PC-3 (cell line): ENCODE measurements at regions not wholly inside any gene's neighbourhood (a gene's known extent, or its start where the extent isn't known, plus 50 kb on each side); places are given as distances from the start of the nearest gene placed in this dataset.

Experiments used
- ATAC-seq: fragments of 200-7000 bp; cut with Tn5 transposase; 2 replicates; pipeline ENCODE4 v1.9.1; 2020; ENCODE audit warnings: mild to moderate bottlenecking, moderate library complexity
- BruUV-seq: library from RNA; stranded (reverse); fragments of 400-500 nt; replicated peaks from 2 replicates; lab custom pipeline; 2021; lab: Mats Ljungman, UMichigan
- CTCF ChIA-PET: fragments of 300-600 bp; sonication (Branson Sonifier 250); formaldehyde crosslinking; loops from one replicate; lab custom pipeline; 2022; ENCODE audit warnings: antibody characterized with exemption; lab: Charles Lee
- POLR2A ChIA-PET: fragments of 300-600 bp; sonication (Branson Sonifier 250); formaldehyde crosslinking; loops from one replicate; lab custom pipeline; 2022; ENCODE audit warnings: antibody characterized with exemption; ENCODE audit not compliant: unreplicated experiment; lab: Charles Lee
- DNase-seq: peaks from one replicate; pipeline ENCODE4 v3.0.0-alpha.2; 2015
- H2AFZ ChIP-seq: fragments of 300-600 bp; sonication (generic); 2 replicates; pipeline ENCODE4 v1.6.0; 2016; ENCODE audit warnings: antibody characterized with exemption, low read length
- H3F3A ChIP-seq: fragments of 300-600 bp; sonication (generic); one replicate; pipeline ENCODE4 v1.6.0; 2017; ENCODE audit warnings: antibody characterized with exemption, low read length, control low read depth, mild to moderate bottlenecking; ENCODE audit not compliant: unreplicated experiment
- H3K27ac ChIP-seq: fragments of 300-600 bp; sonication (generic); 2 replicates; pipeline ENCODE4 v1.5.1; 2016; ENCODE audit warnings: mild to moderate bottlenecking, low read length
- H3K27me3 ChIP-seq: fragments of 300-600 bp; sonication (generic); 2 replicates; pipeline ENCODE4 v1.6.1; 2016; ENCODE audit warnings: low read length, mixed read lengths
- H3K36me3 ChIP-seq: fragments of 300-600 bp; sonication (generic); 2 replicates; pipeline ENCODE4 v1.6.1; 2016; ENCODE audit warnings: low read depth, mixed run types, low read length, mixed read lengths
- H3K4me1 ChIP-seq: fragments of 300-600 bp; sonication (generic); 2 replicates; pipeline ENCODE4 v1.5.1; 2016; ENCODE audit warnings: low read length; ENCODE audit not compliant: insufficient read depth
- H3K4me2 ChIP-seq: fragments of 300-600 bp; sonication (generic); 2 replicates; pipeline ENCODE4 v1.6.0; 2016; ENCODE audit warnings: low read length
- H3K4me3 ChIP-seq: fragments of 300-600 bp; sonication (generic); 2 replicates; pipeline ENCODE4 v1.5.1; 2016; ENCODE audit warnings: mild to moderate bottlenecking, low read length, mixed read lengths
- H3K79me2 ChIP-seq: fragments of 300-600 bp; sonication (generic); 2 replicates; pipeline ENCODE4 v1.6.1; 2017; ENCODE audit warnings: low read length, mixed read lengths
- H3K9ac ChIP-seq: fragments of 300-600 bp; sonication (generic); 2 replicates; pipeline ENCODE4 v1.6.0; 2016; ENCODE audit warnings: mild to moderate bottlenecking, low read length
- H3K9me2 ChIP-seq: fragments of 300-600 bp; sonication (generic); replicated peaks from 2 replicates; pipeline ENCODE4 v1.6.1; 2016; ENCODE audit warnings: mixed run types, low read length, mixed read lengths
- H3K9me3 ChIP-seq: fragments of 300-600 bp; sonication (generic); 2 replicates; pipeline ENCODE4 v1.6.1; 2016; ENCODE audit warnings: low read length, mixed read lengths
- H4K20me1 ChIP-seq: fragments of 300-600 bp; sonication (generic); 2 replicates; pipeline ENCODE4 v1.6.1; 2016; ENCODE audit warnings: low read length, mixed read lengths
- EZH2 ChIP-seq: fragments of 300-600 bp; sonication (generic); IDR thresholded peaks from one replicate; pipeline ENCODE4 v1.6.1; 2017; ENCODE audit warnings: antibody characterized with exemption, mild to moderate bottlenecking, low read length; ENCODE audit not compliant: unreplicated experiment
- EZH2phosphoT487 ChIP-seq: fragments of 300-600 bp; sonication (generic); IDR thresholded peaks from 2 replicates; pipeline ENCODE4 v1.6.1; 2018; ENCODE audit warnings: mild to moderate bottlenecking, antibody characterized with exemption, low read length, borderline replicate concordance
- intact Hi-C: fragments of 100-400 bp; cut with micrococcal nuclease; formaldehyde crosslinking; loops from 2 replicates; pipeline ENCODE4 v1.9.0; 2023
- TF ChIP-seq, protein P1 (sequence below): fragments of 300-600 bp; sonication (generic); conservative IDR thresholded peaks from 2 replicates; pipeline ENCODE4 v1.5.1; 2017; ENCODE audit warnings: antibody characterized with exemption, low read depth, mild to moderate bottlenecking, low read length

GRCh38 chr9:79312686-79313421 is 258.9 kb upstream of the TLE4 start:
- no peak for ATAC-seq
- CTCF ChIA-PET = no interaction called here
- Histone ChIP-seq H3K9me3 (no peaks in the 10 kb centered on the region), H3K27me3 (no peaks in the 10 kb centered on the region), H3K4me3 (no peak overlapping the region), H4K20me1 (no peaks in the 10 kb centered on the region), H3K9ac (no peak overlapping the region), H3K9me2 (no peaks in the 10 kb centered on the region), H3K4me1 (0 out of 2 replicates have a peak, but pooled peaks cover 4% of the 10 kb centered on the region), H3K27ac (no peak overlapping the region), H3K79me2 (no peaks in the 10 kb centered on the region), H3K36me3 (no peaks in the 10 kb centered on the region), H3K4me2 (no peak overlapping the region), H3F3A (no peaks in the 10 kb centered on the region), H2AFZ (no peak overlapping the region)
- DNase-seq = no peak
- TF ChIP-seq EZH2 = no peak
- no peak for TF ChIP-seq EZH2phosphoT487
- TF ChIP-seq, protein P1, sequence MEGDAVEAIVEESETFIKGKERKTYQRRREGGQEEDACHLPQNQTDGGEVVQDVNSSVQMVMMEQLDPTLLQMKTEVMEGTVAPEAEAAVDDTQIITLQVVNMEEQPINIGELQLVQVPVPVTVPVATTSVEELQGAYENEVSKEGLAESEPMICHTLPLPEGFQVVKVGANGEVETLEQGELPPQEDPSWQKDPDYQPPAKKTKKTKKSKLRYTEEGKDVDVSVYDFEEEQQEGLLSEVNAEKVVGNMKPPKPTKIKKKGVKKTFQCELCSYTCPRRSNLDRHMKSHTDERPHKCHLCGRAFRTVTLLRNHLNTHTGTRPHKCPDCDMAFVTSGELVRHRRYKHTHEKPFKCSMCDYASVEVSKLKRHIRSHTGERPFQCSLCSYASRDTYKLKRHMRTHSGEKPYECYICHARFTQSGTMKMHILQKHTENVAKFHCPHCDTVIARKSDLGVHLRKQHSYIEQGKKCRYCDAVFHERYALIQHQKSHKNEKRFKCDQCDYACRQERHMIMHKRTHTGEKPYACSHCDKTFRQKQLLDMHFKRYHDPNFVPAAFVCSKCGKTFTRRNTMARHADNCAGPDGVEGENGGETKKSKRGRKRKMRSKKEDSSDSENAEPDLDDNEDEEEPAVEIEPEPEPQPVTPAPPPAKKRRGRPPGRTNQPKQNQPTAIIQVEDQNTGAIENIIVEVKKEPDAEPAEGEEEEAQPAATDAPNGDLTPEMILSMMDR = no peak
- BruUV-seq = no TSS peak
- POLR2A ChIA-PET = no interaction called here
- intact Hi-C loops = no loop called here

GRCh38 chr9:79325501-79325900 is 246.3 kb upstream of the TLE4 start:
- DNase-seq (no peak), ATAC-seq (no peak)
- Histone ChIP-seq H3K9me3 (no peaks in the 10 kb centered on the region), H3K9ac (no peak overlapping the region), H4K20me1 (no peaks in the 10 kb centered on the region), H3K36me3 (no peaks in the 10 kb centered on the region), H3K4me2 (no peak overlapping the region), H3K4me1 (no peaks in the 10 kb centered on the region), H2AFZ (no peak overlapping the region), H3K9me2 (no peaks in the 10 kb centered on the region), H3F3A (no peaks in the 10 kb centered on the region), H3K79me2 (no peaks in the 10 kb centered on the region), H3K27ac (no peak overlapping the region), H3K4me3 (no peak overlapping the region), H3K27me3 (no peaks in the 10 kb centered on the region)
- ChIA-PET POLR2A (no interaction called here), CTCF (no interaction called here)
- BruUV-seq = no TSS peak
- intact Hi-C loops = no loop called here
- TF ChIP-seq, protein P1 = no peak
- TF ChIP-seq EZH2phosphoT487 (no peak), EZH2 (no peak)

DNA sequence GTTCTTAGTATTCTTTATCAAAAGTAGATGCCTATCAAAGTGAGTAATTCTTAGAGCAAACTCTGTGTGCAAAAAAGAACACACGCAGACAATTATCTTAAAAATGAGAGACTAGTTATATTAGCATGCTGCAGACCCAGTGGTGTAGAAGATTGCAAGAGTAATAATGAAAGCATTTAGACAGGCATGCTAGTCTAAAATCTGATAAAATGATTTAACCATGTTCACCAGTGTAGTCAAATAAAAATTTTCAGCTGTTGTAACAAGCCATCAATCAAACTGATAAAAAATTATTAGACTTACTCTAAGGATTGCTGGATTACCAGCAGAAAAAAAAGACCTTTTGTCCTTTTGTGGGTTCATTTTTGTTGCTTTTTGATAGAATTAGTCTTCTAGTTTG is 241.9 kb upstream of the TLE4 start:
- Histone ChIP-seq H3K9ac (no peak overlapping the region), H3K9me2 (no peaks in the 10 kb centered on the region), H3K4me1 (no peaks in the 10 kb centered on the region), H3F3A (no peaks in the 10 kb centered on the region), H3K27me3 (no peaks in the 10 kb centered on the region), H3K36me3 (no peaks in the 10 kb centered on the region), H3K4me3 (no peak overlapping the region), H3K79me2 (no peaks in the 10 kb centered on the region), H4K20me1 (no peaks in the 10 kb centered on the region), H3K27ac (no peak overlapping the region), H3K9me3 (no peaks in the 10 kb centered on the region), H3K4me2 (no peak overlapping the region), H2AFZ (no peak overlapping the region)
- no TSS peak for BruUV-seq
- ChIA-PET POLR2A (no interaction called here), CTCF (no interaction called here)
- intact Hi-C loops = no loop called here
- ATAC-seq = no peak
- TF ChIP-seq, protein P1 = no peak
- TF ChIP-seq EZH2phosphoT487 (no peak), EZH2 (no peak)
- no peak for DNase-seq
